ENCODE measurements at regions not wholly inside any gene's neighbourhood (a gene's known extent, or its start where the extent isn't known, plus 50 kb on each side); places are given as distances from the start of the nearest gene placed in this dataset.
A peak's percentile ranks its signal among the peaks of the same experiment; 100 is the strongest.
"Not testable (repeated sequence)": the region's sequence is repeated elsewhere in the genome, so short reads cannot be mapped to it uniquely, and the experiment has no call there.

DNA sequence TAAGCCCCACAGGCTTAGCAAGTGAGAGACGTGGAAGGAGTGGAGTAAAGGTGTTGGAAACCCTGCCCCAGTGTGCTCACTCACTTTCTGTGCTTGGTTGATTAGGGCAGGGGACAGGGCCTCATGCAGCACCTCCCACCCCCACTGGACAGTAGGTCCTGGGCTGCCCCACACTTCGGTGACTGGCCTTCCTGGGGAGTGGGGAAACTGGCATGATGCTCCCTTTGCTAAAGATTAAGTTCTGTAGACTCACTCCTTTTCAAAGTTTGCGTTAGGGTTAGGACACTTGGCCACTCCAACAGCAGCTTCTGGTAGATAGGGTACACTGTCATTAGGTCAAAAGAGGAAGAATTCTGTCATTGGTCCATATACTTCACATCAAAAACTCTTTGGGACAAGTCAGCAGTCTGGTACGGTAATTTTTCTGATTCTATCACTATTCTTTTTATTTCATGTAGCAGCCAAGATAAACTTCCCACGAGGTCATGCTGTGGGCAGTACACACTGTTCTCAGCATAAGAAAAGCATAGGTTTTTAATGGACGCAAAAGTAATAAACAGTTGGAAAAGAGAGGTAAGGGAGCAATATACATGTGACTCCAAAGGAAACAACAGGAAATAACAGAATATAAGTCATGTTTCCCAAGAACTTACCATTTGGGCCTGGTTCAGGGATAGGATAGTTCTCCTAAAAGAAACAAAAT lies 106.6 kb upstream of the TERB2 start:
- not testable (repeated sequence) for DNase-seq

- peak; percentile 72 for DNase-seq
Observed at GRCh38 chr15:44853304-44853950, 103.1 kb upstream of the TERB2 start.

DNA sequence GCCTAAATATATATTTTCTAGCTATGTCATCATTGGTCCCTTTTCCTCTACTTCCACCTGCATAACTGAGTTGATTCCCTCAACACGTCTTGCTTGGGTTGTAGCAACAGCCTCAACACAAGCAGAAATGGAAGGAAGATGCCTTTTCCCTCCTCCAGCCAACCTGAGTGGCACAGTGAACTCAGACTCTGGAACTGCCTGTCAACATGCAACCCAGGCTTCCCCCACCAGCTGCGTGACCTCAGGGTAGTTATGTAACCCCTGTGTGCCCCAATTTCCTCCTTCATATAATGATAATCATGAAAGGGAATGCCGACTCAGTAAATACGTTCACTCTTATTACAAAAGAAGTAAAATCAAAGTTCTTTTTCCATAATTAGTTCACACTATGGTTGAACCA lies 101.8 kb upstream of the TERB2 start:
- not testable (repeated sequence) for DNase-seq

DNA sequence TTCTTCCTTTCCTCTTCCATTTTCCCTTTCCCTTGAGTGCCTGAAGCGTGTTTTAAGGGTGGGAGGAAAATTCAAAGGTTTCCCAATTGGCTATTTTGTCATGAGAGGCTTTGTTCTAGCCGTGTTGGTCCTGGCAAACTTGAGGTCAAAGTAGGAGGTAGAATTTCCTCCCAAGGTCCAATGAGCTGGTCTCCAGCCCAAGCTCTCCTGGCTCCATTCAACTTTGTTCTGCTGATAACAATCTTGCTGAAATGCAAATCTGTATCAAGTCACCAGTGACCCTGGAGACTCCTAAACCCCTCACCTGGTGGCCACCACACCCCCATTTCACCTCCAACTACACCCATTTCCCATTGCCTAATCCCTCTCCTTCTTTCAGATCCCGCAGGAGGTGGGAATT lies 100.2 kb upstream of the TERB2 start:
- DNase-seq: not testable (repeated sequence)

- not testable (repeated sequence) for DNase-seq
Observed at GRCh38 chr15:44857164-44857710, 99.2 kb upstream of the TERB2 start.

DNA sequence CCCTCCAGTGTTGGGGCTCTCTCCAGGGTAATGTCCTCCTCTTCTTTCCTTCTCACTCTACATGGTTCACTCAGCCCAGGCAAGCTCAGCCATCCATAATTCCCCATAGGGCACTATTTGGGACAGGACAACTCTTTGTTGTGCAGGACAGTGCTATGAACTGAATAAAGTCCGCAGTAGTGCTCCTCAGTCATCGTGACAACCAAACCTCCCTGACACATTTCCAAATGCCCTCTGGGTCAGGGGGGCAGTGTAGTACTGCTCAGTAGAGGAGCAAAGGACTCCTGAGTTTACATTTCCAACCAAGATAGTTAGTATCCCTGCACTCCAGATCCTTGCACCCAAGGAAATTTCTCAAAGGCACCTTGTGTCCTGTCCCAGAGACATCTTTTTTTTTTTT lies 97.4 kb upstream of the TERB2 start:
- DNase-seq: not testable (repeated sequence)

DNA sequence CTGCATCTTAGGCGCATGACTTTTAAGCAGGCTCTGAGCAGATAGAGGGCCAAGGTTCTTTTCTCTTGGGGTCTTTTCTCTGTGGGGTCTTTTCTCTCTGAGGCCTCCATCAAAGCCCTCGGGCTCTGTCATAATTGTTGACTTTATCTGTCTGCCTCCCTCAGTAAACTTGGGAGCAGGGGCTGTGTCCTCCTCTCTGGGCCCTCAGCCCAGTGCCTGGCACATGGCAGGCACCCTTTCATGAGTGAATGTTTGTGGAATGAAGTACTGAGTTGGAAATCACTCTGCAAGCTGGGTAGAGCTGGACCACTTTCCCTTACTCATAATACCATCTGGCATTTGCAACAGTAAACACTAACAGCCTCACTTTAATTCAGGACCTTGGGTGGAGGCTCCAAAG lies 96.3 kb upstream of the TERB2 start:
- DNase-seq: not testable (repeated sequence)

DNA sequence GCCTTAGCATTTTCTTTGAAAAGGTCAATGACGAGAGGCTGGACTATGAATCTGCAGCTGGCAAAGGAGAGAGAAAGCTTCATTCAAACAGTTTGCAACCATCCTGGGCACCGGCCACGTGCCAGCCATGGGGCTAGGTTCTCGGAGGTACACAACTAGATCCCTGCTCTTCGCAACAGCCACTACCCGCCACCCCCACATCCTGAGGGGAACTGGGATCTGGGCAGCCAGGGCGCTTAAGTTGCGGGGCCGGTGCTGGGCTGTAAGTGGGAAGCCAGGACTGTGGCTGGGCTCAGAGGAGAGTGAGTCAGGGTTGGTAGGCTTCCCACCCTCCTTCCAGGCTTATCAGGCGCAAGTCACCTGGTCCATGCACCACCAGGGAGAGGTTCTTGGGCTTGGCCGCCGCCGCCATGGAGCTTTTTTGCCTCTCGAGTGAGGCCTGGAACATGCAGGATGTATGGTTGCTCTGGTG lies 95.0 kb upstream of the TERB2 start:
- no peak for DNase-seq

DNA sequence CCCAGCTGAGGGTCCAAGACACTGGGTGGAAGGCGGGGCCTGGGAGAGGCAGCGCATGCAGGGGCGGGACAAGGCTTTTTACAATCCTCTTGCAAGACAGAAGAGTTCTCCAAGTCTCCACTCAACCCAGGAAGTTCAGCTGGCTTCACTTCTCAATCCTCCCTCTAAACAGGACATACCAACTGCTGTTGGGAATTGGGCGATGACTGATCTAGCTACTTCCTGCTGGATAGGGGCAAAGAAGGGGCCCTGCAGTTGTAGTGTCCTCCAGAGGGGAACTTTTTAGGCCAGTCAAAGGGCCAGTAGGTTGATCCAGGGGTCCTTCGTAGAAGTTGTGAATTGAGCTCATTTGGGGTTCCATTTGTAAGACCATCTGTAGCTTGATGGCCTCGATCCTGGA lies 94.6 kb upstream of the TERB2 start:
- no peak for DNase-seq

DNA sequence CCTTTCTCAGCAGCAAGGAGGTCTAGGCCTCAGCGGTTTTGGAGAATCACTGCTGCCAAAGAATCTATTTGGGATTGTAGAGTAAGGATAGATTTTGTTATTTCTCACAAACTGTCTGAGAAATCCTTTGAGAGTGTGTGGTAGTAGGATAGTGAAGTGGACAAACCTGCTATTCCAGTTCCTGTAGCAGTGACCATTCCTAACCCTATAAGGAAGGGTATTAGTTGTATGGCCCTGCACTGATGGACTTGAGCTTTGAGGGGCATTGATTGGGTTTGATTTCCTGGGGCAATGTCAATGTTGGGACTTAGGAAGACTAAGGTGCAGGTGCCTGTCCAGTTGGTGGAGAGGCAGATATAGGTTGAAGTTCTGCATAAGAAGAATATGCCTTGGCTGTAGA lies 93.6 kb upstream of the TERB2 start:
- DNase-seq: not testable (repeated sequence)

DNA sequence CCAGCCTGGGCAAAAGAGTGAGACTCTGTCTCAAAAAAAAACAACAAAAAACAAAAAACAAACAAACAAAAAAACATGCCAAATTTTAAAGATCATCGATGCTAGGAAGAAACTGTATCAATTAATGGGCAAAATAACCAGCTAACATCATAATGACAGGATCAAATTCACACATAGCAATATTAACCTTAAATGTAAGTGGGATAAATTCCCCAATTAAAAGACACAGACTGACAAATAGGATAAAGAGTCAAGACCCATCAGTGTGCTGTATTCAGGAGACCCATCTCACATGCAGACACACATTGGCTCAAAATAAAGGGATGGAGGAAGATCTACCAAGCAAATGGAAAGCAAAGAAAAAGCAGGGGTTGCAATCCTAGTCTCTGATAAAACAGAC lies 88.4 kb upstream of the TERB2 start:
- not testable (repeated sequence) for DNase-seq

DNA sequence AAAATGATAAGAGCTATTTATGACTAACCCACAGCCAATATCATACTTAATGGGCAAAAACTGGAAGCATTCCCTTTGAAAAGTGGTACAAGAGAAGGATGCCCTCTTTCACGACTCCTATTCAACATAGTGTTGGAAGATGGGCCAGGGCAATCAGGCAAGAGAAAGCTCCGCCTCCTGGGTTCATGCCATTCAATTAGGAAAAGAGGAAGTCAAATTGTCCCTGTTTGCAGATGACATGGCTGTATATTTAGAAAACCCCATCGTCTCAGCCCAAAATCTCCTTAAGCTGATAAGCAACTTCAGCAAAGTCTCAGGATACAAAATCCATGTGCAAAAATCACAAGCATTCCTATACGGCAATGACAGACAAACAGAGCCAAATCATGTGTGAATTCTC lies 86.4 kb upstream of the TERB2 start:
- DNase-seq: not testable (repeated sequence)

- no peak for DNase-seq
Observed at GRCh38 chr15:44873103-44873502, 83.4 kb upstream of the TERB2 start.

DNA sequence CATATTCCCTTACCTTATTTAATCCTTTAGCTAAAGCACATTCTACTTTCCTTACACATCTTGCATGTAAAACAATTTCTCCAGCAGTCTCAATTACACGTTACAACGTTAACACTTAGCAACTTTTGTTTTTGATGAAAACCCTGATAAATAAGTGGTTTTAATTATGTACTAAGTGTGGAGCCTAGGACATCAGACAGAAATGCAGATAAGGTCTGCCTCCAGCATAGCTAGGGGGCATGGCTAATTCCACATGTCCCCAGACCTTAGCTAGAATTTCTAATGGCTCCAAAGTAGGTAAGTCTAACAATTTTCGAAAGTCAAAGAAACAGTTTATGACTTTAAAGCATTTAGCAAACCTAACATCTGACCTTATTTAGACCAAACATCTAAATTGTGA lies 77.4 kb upstream of the TERB2 start:
- DNase-seq: no peak

- no peak for DNase-seq
Observed at GRCh38 chr15:44882499-44882968, 74.0 kb upstream of the TERB2 start.

GRCh38 chr15:44883199-44883877 lies 73.1 kb upstream of the TERB2 start:
- no peak for DNase-seq

GRCh38 chr15:44898890-44899651 lies 57.4 kb upstream of the TERB2 start:
- not testable (repeated sequence) for DNase-seq

GRCh38 chr15:44899775-44900174 lies 56.7 kb upstream of the TERB2 start:
- not testable (repeated sequence) for DNase-seq

DNA sequence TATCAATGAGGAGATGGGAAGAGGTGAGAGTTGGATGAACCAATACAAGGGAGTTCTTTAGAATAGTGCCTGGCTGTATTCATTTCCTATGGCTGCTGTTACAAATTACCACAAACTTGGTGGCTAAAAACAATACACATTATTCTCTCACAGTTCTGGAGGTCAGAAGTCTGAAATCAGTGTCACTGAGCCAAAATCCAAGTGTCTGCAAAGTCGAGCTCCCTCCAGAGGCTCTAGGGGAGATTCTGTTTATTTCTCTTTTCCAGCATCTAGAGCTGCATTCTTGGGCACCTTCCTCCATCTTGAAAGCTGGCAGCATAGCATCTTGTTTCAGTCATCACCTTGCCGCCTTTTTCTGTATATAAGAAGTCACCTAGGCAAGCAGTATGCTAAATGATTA lies 55.7 kb upstream of the TERB2 start:
- not testable (repeated sequence) for DNase-seq

GRCh38 chr15:44903281-44903680 lies 53.2 kb upstream of the TERB2 start:
- not testable (repeated sequence) for DNase-seq

DNA sequence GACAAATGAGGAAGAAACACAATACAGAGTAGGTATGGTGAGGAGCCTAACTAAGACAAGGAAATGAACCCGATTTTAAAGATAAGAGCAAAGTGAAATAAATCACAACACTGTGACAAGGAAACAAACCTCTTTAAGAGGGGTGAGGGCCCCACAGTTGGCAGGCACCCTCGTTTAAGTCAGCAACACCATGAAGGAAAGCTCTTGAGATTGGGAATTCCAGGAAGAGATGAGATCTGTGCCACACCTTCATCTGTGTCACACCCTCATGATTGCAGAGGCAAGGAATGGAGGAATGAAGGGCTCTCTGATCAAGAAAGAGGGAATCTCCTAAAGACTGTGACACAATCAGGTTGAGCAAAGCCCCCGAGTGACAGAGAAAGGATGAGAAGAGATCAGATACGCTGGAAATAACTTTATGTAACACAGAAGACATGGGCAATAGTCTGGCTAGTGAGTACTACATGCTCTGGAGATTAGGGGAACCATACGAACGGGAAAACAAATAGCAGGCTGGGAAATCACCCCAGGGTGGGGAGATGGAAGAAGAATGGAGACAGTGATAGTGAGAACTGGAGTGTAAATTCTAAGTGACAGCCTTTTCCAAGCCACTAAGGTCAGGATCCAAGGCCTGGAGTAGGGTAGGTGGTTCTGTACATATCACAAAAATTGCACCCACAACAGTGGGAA lies 51.7 kb upstream of the TERB2 start:
- DNase-seq: not testable (repeated sequence)
